GM12874 (cell line): ENCODE measurements at regions not wholly inside any gene's neighbourhood (a gene's known extent, or its start where the extent isn't known, plus 50 kb on each side); places are given as distances from the start of the nearest gene placed in this dataset.

ENCODE experiments used
- TF ChIP-seq, protein P1 (sequence below): IDR thresholded peaks from 2 replicates; pipeline ENCODE4 v1.5.1; 2011; ENCODE audit warnings: low read depth, mild to moderate bottlenecking, control low read depth, low read length, moderate library complexity; ENCODE audit not compliant: insufficient read depth

DNA sequence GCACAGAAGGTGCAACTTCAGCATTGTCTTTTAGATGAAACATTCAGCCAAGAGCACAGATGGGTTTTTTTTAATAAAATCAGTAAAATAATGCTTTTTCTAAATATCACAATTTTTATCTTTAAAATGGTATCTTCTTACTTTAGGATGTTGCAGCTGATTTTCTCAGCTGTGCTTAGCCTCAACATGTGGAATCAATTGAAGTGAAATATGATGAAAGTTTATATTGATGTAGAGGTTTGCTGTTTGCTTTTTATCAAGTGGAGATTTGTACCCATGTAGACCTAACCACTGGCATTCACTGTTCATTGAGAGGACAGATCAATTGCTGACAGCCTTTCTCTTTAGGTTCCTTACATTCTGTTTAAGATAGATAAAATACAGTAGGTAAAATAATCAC, 107.8 kb downstream of the CYB561 start:
- TF ChIP-seq, protein P1, sequence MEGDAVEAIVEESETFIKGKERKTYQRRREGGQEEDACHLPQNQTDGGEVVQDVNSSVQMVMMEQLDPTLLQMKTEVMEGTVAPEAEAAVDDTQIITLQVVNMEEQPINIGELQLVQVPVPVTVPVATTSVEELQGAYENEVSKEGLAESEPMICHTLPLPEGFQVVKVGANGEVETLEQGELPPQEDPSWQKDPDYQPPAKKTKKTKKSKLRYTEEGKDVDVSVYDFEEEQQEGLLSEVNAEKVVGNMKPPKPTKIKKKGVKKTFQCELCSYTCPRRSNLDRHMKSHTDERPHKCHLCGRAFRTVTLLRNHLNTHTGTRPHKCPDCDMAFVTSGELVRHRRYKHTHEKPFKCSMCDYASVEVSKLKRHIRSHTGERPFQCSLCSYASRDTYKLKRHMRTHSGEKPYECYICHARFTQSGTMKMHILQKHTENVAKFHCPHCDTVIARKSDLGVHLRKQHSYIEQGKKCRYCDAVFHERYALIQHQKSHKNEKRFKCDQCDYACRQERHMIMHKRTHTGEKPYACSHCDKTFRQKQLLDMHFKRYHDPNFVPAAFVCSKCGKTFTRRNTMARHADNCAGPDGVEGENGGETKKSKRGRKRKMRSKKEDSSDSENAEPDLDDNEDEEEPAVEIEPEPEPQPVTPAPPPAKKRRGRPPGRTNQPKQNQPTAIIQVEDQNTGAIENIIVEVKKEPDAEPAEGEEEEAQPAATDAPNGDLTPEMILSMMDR: no peak

DNA sequence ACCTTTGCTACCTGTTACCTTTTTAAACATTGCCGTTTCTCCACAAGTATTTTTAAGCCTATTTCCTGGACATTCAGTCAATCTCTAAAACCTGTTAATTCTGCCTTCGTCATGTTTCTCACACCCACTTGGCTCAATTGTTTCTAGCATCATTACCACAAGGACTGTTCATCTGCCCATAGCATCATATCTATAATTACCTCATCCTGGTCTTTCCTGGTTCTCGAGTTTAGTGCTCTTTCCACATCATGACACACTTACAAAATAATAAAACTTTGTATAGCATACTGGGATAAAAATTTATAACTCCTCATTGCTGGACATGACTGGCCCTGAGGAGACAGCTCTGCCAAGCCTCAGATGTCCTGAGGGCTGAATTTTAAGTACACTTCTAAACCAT, 104.8 kb downstream of the CYB561 start:
- TF ChIP-seq, protein P1: no peak

DNA sequence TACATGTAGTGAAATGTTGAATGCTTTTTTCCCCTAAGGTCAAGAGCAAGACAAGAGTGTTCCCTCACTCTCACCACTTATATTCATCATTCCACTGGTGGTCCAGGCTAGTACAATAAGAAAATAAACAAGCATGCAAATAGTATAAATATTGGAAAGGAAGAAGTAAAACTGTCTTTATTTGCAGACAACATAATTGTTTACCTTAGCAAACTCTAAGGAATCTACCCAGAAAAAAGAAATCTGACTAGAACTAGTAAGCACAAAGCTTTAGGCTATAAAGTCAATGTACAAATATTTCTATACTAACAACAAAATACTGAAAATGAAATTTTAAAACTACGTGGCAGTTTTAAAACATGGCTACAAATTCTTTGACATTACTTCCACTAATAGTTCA, 101.7 kb downstream of the CYB561 start:
- TF ChIP-seq, protein P1: no peak

DNA sequence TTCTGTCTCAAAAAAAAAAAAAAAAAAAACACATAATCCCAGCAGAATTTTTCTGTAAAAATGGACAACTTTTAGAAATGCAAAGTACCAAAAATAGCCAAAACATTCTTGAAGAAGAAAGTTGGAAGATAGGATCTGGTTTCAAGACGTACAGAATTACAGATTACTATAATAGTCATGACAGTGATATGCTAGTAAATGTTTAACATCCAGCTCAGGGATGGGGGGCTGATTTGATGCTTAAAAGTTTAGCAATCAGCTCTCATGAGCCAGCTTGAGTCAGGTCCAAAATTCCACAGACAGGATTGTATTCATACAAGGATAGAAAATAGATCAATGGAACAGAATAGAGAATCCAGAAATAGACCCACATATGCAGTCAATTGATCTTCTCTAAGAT, 100.5 kb downstream of the CYB561 start:
- TF ChIP-seq, protein P1: no peak

DNA sequence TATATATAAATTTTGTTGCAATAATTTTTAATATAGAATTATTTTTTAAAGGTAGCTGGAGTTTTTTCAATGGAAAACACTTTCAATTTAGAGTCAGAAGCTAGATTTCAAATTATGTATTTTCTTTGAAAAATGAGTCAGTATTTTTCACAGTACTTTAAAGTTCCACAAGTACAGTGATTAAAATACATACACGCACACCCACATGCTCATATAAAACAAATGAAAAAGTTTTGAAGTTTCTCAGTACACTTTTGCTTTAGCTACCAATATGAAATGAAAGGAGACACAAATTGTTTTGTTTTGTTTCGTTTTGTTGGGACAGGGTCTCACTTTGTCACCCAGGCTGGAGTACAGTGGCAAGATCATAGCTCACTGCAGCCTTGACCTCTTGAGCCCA, 98.6 kb downstream of the CYB561 start:
- TF ChIP-seq, protein P1: no peak

DNA sequence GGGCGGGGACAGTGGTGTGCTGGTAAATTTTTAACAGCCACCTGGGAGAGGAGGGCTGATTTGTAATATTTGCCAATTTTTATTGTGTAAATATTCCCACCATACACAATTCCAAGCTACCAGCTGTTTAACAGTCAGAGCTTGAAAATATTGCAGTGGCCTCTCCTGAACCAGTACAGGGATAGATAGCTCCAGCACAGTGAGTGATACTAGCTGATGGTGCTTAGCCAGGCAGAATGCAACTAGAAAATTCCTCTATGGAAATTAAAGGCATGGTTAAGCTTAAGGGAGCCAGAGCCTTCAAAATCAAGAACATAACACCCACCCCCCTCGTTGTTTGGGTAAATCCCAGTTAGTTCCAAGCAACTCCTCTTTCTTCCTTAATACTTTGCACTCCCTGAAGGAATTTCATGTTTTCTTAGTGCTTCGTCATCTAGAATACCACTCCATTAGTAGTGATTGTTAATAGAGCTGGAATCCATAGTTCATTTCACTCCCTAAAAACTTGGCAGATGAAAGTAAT, 96.6 kb downstream of the CYB561 start:
- TF ChIP-seq, protein P1: no peak

DNA sequence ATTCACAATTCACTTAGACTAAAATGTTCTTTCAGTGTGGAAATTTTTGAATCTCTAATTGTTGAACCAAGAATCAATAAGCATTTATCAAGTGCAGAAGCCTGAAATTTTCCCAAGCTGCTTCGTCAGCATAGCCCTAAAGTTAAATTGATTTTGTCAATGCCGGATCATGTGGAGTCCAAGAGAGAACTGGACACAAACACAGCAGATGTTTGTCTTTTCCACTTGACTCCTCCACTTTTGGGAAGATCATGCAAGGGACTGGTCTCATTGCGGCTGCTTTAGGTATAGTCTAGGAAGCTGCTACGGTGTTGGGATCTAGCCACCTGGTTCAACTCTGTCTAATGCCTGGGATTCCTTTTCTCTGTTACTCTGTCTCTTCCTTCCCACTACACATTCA, 95.7 kb downstream of the CYB561 start:
- TF ChIP-seq, protein P1: no peak
